GM12864 (cell line): ENCODE measurements at regions not wholly inside any gene's neighbourhood (a gene's known extent, or its start where the extent isn't known, plus 50 kb on each side); places are given as distances from the start of the nearest gene placed in this dataset.
"Not testable (repeated sequence)": the region's sequence is repeated elsewhere in the genome, so short reads cannot be mapped to it uniquely, and the experiment has no call there.

ENCODE experiments used
- DNase-seq: peaks from one replicate; pipeline ENCODE4 v3.0.0-alpha.2; 2011; ENCODE audit warnings: low read depth
- H3K4me3 ChIP-seq: 2 replicates; pipeline ENCODE4 v1.5.1; 2011; ENCODE audit warnings: mild to moderate bottlenecking, low read depth, low read length, control low read depth
- CTCF ChIP-seq: IDR thresholded peaks from 2 replicates; pipeline ENCODE4 v1.5.1; 2011; ENCODE audit warnings: low read depth, mild to moderate bottlenecking, moderate library complexity, low read length, control low read depth, inconsistent platforms; ENCODE audit errors: missing control alignments

DNA sequence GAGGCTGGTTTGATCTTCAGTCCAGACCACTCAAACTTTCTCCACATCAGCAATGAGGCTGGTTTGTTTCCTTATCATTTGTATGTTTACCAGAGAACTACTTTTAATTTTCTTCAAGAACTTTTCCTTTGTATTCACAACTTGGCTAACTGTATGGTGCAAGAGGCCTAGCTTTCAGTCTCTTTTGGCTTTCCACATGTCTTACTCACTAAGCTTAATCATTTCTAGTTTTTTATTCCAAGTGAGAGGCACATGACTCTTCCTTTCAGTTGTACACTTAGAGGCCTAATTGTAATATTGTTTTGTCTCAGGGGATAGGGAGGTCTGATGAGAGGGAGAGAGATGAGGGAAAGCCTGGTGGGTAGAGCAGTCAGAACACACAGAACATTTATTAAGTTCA, 554.0 kb upstream of the ARRDC3 start:
- TF ChIP-seq CTCF = no peak
- no peak overlapping the region for H3K4me3 ChIP-seq
- DNase-seq = no peak

DNA sequence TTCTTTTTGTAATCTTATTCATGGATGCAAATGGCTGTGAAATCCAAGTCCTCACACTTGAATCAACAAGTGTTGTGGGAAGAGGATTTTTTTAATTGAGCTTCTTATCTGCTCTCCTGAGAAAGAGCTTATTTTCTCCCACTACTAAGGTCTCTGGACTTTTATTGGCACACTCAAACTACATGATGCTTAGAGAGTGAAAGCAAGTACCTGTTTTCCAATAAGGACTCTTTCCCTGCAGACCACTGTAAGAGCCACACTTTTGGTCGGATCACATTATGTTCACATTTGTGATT, 546.4 kb upstream of the ARRDC3 start:
- DNase-seq = no peak
- H3K4me3 ChIP-seq = no peak overlapping the region
- TF ChIP-seq CTCF = peak; percentile 9

DNA sequence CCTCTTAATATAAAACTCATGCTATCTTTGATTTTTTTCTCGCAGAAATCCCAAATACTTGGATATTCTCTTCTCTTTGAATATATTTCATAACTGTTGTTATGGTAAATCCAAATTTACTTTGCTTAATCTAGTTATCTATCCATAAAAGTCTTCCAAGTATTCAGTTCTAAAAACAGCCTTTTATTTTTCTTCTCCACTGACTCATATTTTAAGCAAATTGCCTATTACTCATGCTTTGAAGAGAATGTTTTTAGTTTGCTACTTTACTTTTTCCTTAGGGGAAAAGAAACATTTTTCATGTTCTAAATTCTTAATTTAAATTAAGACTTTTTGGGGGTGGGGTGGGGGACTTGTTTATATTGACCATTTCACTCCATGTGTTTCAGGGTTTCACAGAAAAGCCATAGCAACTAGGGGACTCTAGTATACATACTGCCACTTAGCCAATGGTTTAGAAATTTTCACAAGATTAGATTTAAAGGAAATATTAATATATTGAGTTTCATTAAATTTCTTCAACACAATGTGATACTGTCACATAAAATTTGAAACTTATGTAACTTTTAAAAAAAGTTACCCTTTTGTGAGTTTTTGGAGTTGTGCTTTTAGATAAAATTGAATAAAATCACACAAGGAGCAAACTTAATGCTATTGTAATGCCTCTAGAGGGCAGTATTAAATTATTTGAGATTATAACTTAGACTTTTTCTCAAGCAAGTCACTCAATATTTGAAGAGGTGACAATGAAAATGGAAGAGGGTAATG, 545.8 kb upstream of the ARRDC3 start:
- peak; percentile 25 for TF ChIP-seq CTCF
- no peak overlapping the region for H3K4me3 ChIP-seq
- no peak for DNase-seq

GRCh38 chr5:91927439-91927838, 544.3 kb upstream of the ARRDC3 start:
- H3K4me3 ChIP-seq = no peak overlapping the region
- DNase-seq = no peak
- no peak for TF ChIP-seq CTCF

GRCh38 chr5:91925249-91925648, 542.1 kb upstream of the ARRDC3 start:
- no peak overlapping the region for H3K4me3 ChIP-seq
- no peak for DNase-seq
- TF ChIP-seq CTCF = no peak

DNA sequence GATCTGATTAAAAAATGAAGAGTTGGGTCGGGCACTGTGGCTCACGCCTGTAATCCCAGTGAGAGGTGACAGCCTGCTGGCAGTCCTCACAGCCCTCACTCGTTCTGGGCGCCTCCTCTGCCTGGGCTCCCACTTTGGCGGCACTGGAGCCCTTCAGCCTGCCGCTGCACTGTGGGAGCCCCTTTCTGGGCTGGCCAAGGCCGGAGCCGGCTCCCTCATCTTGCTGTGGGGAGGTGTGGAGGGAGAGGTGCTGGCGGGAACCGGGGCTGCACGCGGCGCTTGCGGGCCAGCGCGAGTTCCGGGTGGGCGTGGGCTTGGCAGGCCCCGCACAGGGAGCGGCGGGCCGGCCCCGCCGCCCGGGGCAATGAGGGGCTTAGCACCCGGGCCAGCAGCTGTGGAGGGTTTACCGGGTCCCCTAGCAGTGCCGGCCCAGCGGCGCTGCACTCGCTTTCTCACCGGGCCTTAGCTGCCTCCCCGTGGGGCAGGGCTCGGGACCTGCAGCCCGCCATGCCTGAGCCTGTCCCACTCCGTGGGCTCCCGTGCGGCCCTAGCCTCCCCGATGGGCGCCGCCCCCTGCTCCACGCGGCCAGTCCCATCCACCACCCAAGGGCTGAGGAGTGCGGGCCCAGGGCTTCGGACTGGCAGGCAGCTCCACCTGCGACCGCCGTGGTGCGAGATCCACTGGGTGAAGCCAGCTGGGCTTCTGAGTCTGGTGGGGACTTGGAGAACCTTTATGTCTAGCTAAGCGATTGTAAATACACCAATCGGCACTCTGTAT, 534.1 kb upstream of the ARRDC3 start:
- H3K4me3 ChIP-seq, DNase-seq: not testable (repeated sequence)

DNA sequence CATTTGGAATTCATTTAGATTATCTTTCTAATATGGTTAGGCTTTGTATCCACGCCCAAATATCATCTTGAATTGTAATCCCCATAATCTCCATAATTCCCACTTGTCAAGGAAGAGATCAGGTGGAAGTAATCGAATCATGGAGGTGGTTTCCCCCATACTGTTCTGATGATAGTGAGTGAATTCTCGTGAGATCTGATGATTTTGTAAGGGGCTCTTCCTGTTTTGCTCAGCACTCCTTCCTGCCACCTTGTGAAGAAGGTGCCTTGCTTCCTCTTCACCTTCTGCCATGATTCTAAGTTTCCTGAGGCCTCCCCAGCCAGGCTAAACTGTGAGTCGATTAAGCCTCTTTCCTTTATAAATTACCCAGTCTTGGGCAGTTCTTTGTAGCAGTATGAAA, 527.5 kb upstream of the ARRDC3 start:
- H3K4me3 ChIP-seq = no peak overlapping the region
- TF ChIP-seq CTCF = no peak
- DNase-seq = no peak
